Uterus (tissue), 2 donors: ENCODE measurements at regions not wholly inside any gene's neighbourhood (a gene's known extent, or its start where the extent isn't known, plus 50 kb on each side); places are given as distances from the start of the nearest gene placed in this dataset.

Experiments
- POLR2A ChIP-seq, 2 donors: fragments of 450-650 bp; IDR thresholded peaks; one replicate each; pipeline ENCODE4 v1.6.1; 2016; ENCODE audit warnings: antibody characterized with exemption in 2 of 2, mild to moderate bottlenecking in 1 of 2, moderate library complexity in 1 of 2
- TF ChIP-seq, protein P1 (sequence below), 4 experiments: fragments of 200-600 bp in 2 of 4; fragments of 450-650 bp in 2 of 4; sonication (generic) in 2 of 4; IDR thresholded peaks; one replicate each; pipeline ENCODE4 v1.5.1; 2016 to 2019; ENCODE audit warnings: antibody characterized with exemption in 4 of 4, mild to moderate bottlenecking in 2 of 4, moderate library complexity in 1 of 4

DNA sequence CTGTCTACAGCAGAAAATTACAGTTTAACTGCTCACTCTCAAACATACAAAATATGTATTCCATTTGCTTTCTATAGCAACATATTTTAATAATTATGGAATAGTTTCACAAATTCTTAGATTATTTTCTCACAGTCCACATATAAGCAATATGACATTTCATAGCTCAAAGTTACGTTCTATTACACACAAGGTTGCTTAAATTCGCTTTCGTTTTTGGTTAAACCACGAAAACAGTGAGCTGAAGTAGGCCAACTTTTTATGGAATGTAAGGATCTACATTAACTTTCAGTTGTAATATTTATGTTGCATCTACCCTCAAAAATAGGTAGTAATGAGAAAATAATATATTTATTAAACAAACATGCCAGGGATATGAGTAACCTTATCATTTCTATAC lies 966.0 kb upstream of the ACO1 start:
- no peak for TF ChIP-seq POLR2A (IDR thresholded peaks at IDR 0.05)
- TF ChIP-seq, protein P1, sequence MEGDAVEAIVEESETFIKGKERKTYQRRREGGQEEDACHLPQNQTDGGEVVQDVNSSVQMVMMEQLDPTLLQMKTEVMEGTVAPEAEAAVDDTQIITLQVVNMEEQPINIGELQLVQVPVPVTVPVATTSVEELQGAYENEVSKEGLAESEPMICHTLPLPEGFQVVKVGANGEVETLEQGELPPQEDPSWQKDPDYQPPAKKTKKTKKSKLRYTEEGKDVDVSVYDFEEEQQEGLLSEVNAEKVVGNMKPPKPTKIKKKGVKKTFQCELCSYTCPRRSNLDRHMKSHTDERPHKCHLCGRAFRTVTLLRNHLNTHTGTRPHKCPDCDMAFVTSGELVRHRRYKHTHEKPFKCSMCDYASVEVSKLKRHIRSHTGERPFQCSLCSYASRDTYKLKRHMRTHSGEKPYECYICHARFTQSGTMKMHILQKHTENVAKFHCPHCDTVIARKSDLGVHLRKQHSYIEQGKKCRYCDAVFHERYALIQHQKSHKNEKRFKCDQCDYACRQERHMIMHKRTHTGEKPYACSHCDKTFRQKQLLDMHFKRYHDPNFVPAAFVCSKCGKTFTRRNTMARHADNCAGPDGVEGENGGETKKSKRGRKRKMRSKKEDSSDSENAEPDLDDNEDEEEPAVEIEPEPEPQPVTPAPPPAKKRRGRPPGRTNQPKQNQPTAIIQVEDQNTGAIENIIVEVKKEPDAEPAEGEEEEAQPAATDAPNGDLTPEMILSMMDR (IDR thresholded peaks at IDR 0.05): no peak
